Left renal pelvis (tissue), 4 donors: ENCODE measurements at regions not wholly inside any gene's neighbourhood (a gene's known extent, or its start where the extent isn't known, plus 50 kb on each side); places are given as distances from the start of the nearest gene placed in this dataset.
A peak's percentile ranks its signal among the peaks of the same experiment; 100 is the strongest.

Experiments
- DNase-seq, 4 donors: peaks; one replicate each; pipeline ENCODE4 v3.0.0-alpha.2; 2013; ENCODE audit warnings: low read depth in 4 of 4, low spot score in 3 of 4

GRCh38 chr11:116073854-116074837 lies 569.9 kb upstream of the CADM1 start:
- no peak for DNase-seq

GRCh38 chr11:116072601-116073410 lies 568.6 kb upstream of the CADM1 start:
- no peak for DNase-seq

- DNase-seq: no peak
These were observed 567.9 kb upstream of the CADM1 start for GRCh38 chr11:116072133-116072532.

DNA sequence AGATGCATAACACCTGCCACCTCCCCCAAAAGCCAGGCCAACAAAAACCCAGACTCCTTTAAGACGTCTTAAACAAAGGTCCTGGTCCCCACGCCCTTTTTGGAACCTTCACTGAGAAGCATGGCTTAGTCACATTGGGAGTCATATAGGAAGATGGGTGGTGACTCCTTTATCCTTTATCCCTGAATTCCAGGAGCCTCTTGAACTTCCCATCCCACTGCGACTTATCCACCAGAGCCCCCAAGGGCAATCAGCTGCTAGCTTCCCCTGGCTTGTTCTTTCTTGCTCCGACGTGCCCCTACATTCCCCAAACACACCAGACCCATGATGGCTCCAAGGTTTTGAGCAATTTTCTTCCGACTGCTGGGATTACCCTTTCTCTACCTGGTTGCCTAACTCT lies 567.0 kb upstream of the CADM1 start:
- DNase-seq: no peak

DNA sequence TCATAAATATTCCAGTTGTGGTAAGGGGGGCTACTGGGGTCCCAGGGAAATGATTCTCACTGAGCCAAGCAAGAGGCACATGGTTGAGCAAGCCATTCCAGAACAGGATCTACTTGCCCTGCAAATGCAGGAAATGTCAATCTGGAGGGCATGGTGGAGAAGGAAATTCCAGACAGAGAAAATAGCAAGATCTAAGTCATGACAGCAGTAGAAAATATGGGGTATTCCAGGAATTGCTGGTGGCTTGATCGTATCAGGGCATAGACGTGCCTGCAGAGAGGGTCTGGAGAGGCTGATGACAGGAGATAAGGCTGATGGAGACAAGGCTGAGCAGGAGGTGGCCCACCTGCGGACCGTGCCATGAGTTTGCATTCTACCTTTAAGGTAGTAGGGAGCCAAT lies 566.3 kb upstream of the CADM1 start:
- no peak for DNase-seq

DNA sequence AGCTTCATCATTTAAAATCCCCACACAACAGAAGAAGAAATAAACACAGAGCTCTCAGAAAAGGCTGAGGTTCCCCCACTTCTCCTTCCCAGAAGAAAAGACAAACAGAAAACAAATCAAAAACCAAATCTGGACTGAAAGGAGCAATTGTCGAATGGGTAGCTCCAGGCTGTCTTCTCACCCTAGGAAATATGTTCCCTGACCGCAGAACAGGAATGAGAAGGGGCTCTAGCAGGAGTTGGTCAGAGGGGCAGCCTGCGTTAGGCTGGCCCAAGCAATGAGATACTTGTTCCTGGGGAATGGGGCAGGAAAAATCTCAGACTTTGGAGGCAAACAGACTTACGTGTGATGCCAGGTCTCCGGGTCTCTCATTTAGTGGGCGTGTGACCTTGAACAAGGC lies 562.6 kb upstream of the CADM1 start:
- no peak for DNase-seq

DNA sequence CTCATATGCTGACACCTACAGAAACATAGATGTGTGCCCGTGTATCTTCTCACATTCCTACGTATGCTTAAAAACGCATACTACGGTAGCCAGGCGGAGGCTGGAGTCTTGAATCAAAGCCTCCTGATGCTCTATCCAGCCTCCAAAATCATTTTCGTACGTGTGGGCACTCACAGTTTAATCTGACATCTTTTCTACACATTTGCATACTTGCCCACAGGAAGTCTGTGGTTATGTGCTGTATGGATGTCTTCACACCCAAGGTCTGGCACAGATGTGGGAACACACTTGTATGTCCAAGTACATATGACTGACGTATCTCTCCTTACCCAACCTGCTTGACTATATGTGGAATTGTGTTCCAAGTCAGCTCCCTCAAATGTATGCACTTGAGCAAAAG lies 561.8 kb upstream of the CADM1 start:
- no peak for DNase-seq

DNA sequence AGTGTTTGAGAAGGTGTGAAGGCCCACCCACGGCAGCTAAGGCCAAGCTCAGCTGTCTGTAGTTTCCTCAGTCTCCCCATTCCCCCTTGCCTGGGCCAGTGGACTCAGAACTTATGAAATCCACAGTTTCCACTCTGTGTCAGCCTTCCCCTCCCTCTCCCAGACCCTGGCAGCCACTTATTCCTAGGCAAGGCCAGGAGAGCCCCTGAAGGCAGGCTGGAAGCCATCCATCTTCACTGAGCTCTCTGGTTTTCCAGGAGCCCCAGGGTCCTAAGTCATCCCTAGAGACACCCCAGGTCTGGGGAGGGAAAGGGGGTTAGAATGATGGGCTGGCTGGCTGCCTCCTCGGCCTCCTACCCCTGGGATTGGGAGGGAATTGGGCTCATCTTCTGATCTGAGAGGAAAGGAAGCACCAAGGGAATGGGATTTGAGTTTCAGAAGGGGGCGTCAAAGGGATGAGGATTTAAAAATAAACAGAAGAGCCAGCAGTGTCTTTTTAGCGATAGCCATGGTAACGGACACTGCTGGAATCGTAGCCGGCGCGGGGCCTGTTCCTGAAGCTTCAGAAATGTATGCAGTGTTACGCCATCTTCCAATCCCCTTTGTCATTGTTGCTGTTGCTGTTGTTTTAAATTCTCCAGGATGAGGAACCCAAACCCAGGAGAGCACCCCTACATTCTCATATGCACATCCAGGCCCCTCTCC lies 561.1 kb upstream of the CADM1 start:
- DNase-seq: no peak

GRCh38 chr11:116062490-116063171 lies 558.4 kb upstream of the CADM1 start:
- peak in 3 of 4 donors; percentile 56 to 67 (median 62) for DNase-seq

- no peak for DNase-seq
These were observed 557.9 kb upstream of the CADM1 start for GRCh38 chr11:116062129-116062489.

- no peak for DNase-seq
These were observed 557.1 kb upstream of the CADM1 start for GRCh38 chr11:116061322-116061721.

GRCh38 chr11:116059919-116060318 lies 555.7 kb upstream of the CADM1 start:
- DNase-seq: no peak

DNA sequence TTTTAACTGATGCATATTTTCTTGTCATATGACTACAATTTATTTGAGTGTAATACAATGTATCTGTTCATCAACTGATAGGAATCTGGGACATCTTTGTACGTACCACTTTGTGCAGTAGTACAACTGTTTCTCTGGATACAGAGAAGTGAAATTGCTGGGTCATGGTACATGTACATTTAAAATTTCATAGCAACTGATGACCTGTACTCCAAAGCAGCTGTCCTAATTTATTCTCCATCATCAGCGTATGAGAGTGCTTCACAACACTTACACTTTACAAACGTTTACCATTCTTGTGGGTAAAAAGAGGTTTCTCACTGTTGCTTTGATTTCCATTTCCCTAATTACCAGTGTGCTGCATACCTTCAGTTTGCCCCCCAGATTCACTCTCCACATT lies 552.8 kb upstream of the CADM1 start:
- DNase-seq: no peak

GRCh38 chr11:116055064-116055463 lies 550.8 kb upstream of the CADM1 start:
- no peak for DNase-seq

DNA sequence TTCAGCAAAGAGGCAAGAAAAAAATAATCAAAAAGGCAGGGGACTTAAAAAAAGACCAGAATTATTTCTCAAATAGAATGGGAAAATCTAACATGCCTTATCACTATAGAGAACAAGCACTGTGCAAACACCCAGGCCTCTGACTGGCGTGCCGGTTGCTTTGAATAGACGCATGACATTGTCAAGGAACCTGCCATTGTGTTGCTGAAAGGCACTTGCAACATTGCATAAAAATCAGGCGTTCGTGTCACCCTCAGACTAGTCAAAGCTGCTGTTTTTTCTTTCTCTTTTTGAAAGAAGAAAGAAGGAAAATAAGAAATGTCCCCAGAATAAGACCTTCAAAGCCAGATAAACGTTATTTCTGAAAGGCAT lies 549.3 kb upstream of the CADM1 start:
- no peak for DNase-seq

DNA sequence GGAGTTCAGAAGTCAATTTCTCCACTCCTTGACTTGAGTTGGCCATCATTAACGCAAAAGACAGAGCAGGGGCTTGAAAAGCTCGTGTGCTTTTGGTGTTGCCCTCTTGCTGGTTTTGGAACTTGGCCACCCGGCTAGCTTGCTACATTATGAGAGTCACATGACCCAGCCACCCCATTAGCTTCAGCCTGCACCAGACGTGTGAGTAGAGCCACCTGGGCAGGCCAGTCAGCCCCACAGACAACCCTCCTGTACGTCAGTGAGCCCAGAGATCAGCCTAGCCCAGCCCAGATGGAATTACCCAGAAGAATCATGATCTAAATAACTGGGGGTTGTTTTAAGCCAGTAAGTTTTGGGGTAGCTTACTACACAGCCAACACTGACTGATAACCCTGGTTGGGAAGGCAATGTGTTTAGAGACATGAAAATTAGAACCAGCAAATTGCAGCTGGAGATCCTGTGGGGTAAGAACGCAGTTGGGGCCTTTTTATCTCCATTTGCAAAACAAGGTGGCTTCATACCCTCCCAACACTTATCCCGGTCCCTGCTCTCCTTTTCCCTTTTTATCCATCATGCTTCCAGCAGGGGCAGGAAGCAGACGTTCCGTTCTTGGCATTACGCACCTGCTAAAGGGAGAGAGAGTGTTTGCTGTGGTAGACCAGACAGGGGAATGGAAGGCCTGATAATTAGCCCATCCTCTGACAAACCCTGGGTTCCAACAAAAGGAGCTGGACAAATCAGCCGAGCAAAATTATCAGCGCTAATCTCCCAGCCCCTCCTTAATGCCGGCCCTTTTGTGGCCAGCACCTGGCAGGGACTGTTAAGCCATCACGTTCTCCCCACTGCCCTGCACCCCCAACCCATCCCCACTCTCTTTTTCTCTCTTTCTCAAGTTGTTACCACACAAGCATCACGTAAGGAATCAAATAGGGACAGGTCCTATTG lies 548.7 kb upstream of the CADM1 start:
- DNase-seq: no peak

GRCh38 chr11:116051494-116051893 lies 547.3 kb upstream of the CADM1 start:
- no peak for DNase-seq

DNA sequence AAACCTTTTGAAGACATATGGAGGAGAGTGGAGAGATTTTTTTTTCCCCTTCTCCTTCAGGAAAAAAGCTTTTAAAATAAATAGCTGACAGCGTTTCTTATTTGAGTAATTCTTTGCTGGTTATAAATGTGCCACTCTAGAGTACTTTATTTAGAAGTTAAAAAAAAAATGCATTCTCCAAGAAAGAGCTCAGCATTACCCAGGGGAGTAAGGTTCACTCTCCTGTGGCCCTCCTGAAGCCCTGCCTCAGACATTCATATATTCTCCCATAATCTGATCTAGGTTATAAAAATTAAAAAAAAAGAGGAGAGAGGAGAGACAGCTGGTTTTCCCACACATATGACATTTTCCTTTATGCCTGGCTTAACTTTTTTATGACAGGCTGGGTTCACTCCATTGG lies 545.2 kb upstream of the CADM1 start:
- no peak for DNase-seq

DNA sequence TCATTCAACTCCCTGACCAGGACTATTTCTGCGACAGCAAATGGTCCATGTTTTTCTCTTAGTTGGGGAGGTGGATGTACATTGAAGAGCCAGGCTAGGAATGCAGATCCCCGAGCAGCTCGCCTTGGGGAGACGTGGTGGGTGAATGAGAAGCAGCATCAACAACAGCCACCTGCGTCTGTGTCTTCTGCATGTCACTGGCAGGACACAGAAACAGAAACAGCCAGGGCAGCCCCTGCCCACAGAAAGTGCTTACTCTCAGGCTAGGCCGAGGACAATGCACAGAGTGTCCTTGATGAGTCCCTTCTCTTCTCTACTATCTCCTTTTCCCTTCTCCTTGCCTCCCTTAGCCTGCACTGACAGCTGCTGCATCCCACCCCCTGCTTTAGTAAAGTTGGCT lies 541.9 kb upstream of the CADM1 start:
- DNase-seq: no peak

DNA sequence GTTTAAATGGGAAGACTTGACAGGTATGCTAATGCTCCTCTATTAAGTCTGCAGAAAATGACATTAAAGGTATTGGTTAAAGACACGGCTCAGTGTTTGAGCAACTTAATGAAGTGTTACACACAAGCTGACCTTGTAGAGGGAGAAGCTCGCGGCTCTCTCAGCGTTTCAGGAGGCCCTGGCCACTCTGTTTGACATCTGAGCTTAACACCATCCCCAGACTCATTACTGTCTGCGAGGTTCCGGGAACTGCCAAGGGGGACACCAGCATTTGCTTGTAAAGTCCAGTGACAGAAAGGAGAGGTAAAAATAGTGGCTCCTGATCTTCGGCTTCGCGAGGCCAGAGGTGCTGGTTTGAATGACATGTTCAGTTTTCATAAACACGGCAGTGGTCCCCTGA lies 540.7 kb upstream of the CADM1 start:
- DNase-seq: no peak
